Suppressor macrophage (primary cell): ENCODE measurements at regions not wholly inside any gene's neighbourhood (a gene's known extent, or its start where the extent isn't known, plus 50 kb on each side); places are given as distances from the start of the nearest gene placed in this dataset.

ENCODE experiments used
- DNase-seq, 4 experiments: peaks; one replicate each; pipeline ENCODE4 v3.0.0-alpha.2; 2020 to 2022

DNA sequence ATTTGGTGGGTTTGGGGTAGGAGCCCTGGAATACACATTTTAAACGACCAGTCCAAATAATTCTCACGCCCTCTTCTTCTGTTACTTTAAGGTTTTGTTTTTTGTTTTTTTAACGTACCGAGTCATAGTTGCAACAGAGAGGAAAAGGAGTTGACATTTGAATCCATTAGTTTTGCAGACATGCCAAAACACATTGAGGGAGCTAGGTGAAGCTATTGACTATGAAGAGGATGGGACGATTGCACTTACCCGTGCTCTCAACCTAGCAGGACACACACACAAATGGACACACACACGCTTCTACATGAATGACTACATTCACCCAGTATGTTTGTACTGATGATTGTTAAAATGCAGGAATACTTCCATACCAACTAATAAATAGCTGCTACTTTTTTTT is 54.3 kb upstream of the CIT start:
- DNase-seq, result no peak

DNA sequence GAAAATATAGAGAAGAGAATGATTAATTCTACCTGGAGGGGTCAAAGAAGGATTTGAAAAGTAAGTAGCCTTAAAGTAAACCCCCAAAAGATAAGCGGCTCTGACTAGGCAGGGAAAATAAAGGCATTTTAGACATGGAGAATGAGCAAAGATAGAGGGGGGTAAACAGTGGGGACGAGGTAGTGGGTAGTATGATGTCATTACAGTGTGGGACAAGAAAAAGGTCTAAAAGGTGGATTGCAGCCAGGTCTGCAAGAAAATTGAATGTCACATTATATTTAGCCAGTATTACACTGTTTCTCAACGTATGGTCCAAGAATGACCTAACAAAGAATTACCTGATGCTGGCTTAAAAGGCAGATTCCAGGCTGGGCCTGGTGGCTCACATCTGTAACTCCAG is 55.8 kb upstream of the CIT start:
- no peak for DNase-seq

DNA sequence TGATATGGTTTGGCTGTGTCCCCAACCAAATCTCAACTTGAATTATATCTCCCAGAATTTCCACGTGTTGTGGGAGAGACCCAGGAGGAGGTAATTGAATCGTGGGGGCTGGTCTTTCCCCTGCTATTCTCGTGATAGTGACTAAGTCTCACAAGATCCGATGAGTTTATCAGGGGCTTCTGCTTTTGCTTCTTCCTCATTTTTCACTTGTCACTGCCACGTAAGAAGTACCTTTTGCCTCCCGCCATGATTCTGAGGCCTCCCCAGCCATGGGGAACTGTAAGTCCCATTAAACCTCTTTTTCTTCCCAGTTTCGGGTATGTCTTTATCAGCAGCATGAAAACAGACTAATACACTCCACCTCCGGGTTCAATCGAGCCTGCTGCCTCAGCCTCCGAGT is 54.3 kb upstream of the BICDL1 start:
- peak; percentile 50 to 79 (median 60) for DNase-seq

DNA sequence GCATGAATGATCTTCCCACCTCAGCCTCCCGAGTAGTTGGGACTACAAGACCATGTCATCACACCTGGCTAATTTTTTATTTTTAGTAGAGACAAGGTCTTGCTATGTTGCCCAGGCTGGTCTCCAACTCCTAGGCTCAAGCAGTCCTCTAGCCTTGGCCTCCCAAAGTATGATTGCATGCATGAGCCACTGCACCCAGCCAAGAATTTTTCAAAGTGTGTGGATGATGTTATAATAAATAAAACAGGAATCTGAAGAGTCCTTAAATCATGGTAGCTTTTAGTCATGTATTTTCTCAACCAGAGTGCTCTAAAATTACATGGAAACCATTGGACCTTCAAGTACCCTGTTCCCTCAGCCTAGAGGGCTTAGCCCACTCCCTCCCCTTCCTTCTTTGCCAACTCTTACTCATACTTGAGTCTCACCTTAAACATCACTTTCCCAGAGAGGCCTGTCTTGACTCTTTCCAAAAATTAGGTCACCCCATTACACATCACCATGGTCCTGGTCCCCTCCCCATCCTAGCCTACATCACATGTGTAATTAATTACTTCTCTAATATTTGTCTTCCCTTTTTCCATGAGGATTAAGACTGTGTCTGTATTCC is 52.2 kb upstream of the BICDL1 start:
- DNase-seq, result no peak

DNA sequence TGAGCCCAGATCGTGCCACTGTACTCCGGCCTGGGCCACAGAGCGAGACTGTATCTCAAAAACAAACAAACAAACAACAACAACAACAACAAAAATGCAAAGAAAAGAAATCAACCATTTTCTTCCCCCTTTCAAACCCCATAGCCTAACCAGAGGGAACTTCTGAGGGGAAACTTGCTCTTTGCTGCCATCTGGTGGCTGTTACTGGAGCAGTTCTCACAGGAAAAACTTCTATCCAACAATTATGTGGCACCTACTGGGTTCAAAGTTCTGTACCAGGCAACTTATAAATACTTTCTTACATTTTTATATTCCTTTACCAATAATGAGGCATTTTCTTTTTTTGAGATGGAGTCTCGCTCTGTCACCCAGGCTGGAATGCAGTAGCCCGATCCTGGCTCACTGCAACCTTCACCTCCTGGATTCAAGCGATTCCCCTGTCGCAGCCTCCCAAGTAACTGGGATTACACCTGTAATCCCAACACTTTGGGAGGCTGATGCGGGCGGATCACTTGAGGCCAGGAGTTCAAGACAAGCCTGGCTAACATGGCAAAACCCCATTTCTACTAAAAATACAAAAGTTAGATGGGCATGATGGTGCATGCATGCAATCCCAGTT is 50.9 kb upstream of the BICDL1 start:
- DNase-seq, result peak; percentile 73 to 81 (median 80)
